WTC11 (cell line): ENCODE measurements at regions not wholly inside any gene's neighbourhood (a gene's known extent, or its start where the extent isn't known, plus 50 kb on each side); places are given as distances from the start of the nearest gene placed in this dataset.

Experiments
- CTCF ChIP-seq: fragments of 200-600 bp; IDR thresholded peaks from 2 replicates; pipeline ENCODE4 v1.8.0; 2022; ENCODE audit warnings: antibody characterized with exemption
- SP1 ChIP-seq: sonication (generic); formaldehyde crosslinking; conservative IDR thresholded peaks from 2 replicates; pipeline ENCODE4 v1.8.1; 2022; ENCODE audit warnings: missing genetic modification reagents
- TF ChIP-seq, protein P1 (sequence below): sonication (generic); formaldehyde crosslinking; IDR thresholded peaks from 2 replicates; pipeline ENCODE4 v1.8.1; 2023; ENCODE audit warnings: mild to moderate bottlenecking, missing genetic modification reagents, borderline replicate concordance

DNA sequence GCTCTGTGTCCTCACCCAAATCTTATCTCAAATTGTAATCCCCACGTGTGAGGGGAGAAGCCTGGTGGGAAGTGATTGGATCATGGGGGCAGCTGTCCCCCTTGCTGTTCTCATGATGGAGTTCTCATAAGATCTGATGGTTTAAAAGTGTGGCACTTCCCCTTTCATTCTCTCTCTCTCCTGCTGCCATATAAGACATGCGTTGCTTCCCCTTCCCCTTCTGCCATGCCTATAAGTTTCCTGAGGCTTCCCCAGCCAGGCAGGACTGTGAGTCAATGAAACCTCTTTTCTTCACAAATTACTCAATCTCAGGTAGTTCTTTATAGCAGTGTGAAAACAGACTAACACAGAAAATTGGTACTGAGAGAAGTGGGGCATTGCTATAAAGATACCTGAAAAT is 107.7 kb downstream of the DMAC1 start:
- TF ChIP-seq CTCF: no peak
- TF ChIP-seq SP1: no peak
- TF ChIP-seq, protein P1, sequence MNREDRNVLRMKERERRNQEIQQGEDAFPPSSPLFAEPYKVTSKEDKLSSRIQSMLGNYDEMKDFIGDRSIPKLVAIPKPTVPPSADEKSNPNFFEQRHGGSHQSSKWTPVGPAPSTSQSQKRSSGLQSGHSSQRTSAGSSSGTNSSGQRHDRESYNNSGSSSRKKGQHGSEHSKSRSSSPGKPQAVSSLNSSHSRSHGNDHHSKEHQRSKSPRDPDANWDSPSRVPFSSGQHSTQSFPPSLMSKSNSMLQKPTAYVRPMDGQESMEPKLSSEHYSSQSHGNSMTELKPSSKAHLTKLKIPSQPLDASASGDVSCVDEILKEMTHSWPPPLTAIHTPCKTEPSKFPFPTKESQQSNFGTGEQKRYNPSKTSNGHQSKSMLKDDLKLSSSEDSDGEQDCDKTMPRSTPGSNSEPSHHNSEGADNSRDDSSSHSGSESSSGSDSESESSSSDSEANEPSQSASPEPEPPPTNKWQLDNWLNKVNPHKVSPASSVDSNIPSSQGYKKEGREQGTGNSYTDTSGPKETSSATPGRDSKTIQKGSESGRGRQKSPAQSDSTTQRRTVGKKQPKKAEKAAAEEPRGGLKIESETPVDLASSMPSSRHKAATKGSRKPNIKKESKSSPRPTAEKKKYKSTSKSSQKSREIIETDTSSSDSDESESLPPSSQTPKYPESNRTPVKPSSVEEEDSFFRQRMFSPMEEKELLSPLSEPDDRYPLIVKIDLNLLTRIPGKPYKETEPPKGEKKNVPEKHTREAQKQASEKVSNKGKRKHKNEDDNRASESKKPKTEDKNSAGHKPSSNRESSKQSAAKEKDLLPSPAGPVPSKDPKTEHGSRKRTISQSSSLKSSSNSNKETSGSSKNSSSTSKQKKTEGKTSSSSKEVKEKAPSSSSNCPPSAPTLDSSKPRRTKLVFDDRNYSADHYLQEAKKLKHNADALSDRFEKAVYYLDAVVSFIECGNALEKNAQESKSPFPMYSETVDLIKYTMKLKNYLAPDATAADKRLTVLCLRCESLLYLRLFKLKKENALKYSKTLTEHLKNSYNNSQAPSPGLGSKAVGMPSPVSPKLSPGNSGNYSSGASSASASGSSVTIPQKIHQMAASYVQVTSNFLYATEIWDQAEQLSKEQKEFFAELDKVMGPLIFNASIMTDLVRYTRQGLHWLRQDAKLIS (CRISPR knock-in tag): no peak
